GM19328 (cell line): ENCODE measurements at regions not wholly inside any gene's neighbourhood (a gene's known extent, or its start where the extent isn't known, plus 50 kb on each side); places are given as distances from the start of the nearest gene placed in this dataset.
"Not testable (repeated sequence)": the region's sequence is repeated elsewhere in the genome, so short reads cannot be mapped to it uniquely, and the experiment has no call there.

Source experiments
- ATAC-seq: cut with Tn5 transposase; IDR thresholded peaks from one replicate; pipeline ENCODE4 v1.9.1; 2021; ENCODE audit warnings: mild to moderate bottlenecking, moderate library complexity; ENCODE audit not compliant: unreplicated experiment

DNA sequence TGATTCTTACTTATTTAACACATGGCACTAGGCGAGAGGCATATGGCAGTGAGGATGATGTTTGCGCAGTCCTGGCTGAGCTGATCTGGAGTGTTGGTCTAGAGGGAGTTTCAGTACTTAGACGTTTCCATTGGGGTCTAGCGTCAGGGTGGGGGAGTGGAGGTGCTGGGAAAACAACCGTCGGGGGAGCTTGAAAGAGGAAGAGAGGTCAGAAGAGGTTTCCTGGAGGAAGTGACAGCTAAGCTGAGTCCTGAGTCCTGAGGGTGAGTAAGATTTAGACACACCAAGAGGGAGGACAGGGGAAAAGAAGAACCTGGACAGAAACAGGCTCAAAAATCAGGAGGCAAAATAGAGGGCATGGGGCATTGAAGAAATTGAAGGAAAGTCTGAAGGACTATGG, 81.4 kb downstream of the ALOX5AP start:
- no peak for ATAC-seq

DNA sequence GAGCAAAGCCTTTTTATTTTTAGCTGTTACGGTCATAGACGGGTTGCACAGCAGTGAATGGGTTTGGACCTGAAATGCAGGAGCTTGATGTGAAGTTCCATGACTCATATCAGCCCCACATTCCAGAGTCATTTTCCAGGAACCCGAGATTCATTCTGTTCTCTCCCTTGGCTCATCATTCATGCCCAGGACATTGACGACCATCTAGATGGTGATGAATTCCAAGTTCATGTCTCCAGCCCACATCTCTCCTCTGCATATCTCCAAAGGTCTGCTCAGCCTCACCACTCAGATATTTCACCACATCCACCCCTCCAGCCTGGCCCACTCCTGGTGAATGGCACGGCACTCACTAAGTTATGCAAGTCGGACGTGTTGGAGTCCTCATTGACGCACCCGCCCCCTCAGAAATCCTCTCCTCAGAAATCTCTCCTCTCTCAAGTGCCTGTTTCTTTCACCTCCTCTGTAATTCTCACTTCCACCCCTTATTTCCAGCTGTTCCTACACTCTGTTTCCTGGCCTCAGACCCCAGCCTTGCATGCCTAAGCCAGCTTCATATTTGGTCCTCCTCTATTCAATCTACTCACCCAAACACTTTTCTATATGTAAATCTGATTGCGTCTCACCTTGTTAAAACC, 83.1 kb downstream of the ALOX5AP start:
- no peak for ATAC-seq

DNA sequence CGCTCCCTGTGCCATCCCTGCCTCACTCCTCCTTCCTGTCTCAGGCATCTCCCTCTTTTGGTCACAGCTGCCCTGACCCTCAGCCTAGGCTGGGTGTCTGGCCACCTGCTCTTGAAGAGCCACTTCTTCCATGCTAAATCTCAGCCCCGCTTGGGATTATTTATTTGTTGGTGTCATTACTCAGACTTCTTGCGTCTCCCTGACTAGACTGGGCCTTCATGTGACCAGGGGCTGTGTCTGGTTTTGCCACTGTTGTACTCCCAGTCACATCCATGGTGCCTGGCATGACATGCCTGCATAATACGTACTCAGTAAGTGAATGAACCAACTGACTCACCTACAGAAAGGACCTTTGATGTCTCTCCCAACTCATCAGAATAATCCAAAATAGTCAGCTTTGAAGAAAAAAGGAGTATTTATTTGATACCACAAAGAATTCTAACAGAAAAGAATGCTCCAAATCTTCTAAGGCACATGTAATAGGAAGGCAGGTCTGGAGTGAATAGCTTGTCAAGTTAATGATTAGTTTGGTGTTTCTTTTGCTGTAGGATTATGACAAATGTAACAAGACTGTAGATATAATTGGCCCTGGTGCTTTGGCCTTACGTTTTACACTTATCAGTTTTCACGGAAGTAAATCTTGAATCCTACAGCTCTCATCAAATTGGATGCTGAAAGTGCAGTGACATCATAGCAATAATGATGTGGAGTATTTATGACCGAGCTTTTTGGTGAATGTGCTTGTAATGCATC, 84.0 kb downstream of the ALOX5AP start:
- ATAC-seq, result no peak

DNA sequence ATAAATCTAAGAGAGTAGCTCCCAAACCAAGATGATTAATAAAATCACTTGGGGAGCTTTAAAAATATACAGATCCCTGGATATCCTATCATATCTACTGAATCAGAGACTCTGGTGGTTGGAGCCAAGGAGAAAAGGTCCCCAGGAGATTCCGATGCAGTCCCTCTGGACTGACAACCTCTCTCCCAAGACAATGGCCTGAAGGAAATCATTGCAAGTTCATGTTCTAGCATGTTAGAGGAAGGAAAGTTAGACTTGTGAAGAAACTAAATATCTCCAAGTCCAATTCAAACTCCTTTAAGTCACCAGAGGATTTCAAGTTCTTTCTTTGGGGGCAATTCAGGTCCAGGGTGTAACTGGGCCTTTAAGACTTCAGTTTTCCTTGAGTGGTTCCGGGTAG, 84.7 kb upstream of the MEDAG start:
- ATAC-seq, result no peak

DNA sequence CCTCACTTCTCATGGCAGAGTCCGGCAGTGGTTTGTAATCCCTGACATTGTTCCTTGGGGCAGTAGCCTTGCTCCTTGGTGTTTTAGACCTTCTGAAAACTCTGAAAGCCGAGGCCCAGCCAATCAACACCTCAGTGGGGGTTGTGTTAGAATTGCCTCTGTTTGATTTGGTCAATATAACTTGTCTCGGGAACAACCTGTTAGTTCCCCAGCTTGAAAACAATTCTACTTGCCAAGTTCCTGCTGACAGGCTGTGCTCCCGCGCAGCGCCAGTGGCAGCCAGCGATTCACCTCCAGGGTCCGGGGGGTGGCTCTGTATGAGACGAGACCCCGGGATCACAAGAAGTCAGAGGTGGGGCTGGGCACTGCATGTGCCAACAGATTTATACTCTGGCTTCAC, 81.4 kb upstream of the MEDAG start:
- ATAC-seq, result no peak

DNA sequence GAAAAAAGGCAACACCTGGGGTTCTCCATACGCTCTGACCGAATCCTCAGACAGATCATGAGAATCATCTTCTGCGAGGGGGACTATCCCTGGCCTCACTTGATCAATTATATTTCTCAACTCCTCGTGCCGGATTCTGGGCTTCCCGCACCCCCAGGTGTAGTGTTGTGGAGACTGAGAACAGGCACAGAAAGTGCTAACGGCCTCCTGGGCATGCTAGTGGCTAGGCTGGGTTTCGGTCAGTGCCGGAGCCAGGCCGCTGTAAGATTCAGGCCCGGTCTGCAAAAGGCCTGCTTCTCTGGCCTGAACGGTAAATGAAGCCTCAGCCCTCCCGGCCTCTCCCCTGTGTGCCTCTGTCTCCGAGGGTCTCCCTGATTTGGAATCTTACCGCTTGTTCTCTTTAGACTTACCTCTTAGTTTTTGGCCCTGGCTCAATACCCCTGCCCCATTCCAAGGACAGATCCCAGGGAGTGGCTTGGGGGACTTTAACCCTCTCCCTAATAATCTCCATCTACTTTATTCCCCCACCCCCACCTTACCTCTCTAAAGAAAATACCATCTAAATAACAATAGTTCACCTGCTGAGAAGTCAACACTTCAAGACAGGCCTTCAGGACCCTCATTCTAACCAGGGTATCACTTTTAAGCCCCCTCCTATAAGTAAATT, 79.0 kb upstream of the MEDAG start:
- no peak for ATAC-seq

DNA sequence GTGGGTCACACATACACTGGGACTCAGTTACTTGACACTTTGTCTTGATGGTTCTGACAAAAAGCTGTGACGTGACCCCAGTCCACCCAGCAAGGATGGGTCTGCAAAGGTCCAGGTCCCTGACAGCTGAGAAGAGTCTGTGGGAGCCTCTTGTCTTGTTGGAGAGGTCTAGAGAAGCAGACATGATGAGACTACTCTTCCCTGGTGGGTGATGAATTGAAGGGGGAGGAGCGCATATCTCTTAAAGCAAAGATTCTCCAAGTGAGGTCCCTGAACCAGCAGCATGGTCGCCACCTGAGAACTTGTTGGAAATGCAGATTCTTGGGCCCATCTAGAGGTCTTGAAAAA, 78.5 kb upstream of the MEDAG start:
- ATAC-seq, result no peak

DNA sequence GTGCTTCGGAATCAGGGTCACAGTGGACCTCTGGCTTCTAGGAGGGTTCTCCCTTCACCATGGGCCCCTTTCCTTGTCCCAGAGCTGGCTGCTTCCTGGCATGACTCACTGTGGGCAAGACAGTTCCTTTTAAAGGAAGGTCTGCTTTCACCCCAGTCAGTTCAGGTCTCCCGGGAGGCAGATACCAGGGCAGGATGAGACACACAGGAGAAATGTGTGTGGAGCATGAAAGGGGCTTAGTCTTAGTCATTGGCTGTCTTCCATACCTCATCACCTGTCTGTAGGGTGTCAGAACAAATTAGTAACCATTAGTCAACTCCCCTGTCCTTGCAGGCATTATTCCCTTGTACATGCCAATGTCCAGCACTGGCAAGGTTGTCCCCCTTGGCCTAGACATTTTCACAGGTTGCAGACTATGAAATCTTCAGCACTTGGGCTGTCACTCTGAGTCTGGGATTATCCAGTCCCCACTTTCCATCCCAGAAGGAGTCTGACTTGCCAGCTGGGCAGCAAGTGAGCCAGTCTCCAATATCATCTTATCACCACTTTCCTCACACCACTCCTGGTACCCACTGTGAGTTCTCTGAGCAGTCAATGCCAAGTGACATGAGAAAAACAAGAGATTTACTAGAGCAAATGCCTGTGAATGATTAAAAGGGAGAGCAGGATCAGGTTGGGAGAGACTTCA, 76.8 kb upstream of the MEDAG start:
- no peak for ATAC-seq

DNA sequence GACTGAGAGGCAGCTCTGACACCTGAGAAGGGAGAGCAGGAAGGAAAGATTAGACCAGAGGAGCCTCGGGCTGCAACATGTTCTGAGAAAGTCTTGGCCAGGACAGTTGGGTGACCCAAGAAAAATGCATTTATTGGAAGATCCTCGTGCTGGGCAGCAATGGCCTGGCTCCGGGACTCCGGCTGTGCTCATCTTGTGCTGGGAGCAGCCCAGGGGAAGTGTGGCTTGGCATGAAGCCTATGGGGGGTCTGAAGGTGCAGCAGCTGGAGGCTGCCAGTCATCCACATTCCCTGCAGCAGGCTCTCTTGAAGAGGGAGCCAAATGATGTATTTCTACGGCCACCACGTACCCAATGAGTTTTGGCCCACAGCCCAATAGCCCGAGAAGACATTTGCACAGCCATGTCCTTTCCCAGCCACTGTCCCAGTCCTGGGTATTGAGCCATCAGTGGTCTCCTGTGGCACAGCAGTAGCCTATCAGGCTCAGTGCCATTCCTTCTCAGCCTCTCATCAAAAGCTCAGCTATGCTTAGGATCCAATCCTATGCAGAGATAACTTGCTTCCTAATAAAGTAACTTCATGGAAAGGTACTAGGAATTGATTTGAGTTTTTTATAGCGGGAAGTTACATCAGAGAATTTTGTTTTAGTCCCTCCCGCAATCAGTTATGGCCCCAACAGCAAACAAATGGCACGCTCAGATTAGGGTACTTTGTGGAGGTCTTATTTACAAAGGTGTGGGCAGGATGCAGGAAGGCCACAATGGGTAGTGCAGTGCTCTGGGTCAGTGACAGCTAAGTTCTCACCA, 76.0 kb upstream of the MEDAG start:
- no peak for ATAC-seq

DNA sequence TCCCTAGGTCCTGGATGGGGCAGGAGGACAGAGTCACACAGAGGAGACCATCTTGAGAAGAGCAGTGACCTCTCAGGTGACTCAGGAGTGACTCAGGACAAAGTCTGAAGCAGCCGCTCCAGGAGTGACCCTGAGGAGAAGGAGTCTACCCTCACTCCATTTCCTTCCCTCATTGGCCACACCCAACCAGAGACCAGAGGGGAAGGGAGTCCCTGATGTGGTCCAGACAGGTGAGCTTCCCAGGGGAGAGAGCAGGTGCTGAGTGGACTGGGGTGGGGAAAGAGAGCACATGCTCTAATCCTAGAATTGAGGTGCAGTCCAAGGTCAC, 75.5 kb upstream of the MEDAG start:
- ATAC-seq, result no peak

DNA sequence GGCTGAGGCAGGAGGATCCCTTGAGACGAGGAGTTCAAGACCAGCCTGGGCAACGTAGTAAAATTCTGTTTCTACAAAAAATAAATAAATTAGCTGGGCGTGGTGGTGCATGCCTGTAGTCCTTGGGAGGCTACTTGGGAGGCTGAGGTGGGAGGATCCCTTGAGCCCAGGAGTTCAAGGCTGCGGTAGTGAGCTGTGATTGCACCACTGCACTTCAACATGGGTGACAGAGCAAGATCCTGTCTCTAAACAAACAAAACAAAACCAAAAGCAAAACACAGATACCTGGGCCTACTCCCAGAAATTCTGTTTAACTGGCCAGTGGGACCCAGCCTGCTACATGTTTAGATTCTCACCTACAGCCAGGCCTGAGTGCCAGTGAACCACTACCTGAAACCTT, 74.6 kb upstream of the MEDAG start:
- no peak for ATAC-seq

DNA sequence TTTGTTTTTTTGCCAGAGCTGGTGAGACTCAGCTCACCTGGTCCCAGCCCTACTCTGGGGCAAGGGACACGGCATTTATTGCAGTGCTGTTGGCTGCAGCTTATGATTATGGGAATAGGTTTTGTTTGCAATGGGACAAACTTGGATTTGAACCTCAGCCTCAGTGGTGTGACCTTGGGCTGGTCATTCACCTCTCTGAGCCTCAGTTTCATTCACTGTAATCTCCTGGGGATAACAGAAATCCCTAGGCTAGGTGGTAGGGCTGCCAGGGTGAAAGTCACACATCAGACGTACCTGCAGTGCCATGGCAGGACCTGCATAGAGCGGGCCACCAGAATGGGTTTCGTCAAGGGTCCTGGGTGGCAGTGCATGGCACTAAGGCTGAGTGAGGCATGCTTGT, 73.7 kb upstream of the MEDAG start:
- no peak for ATAC-seq

DNA sequence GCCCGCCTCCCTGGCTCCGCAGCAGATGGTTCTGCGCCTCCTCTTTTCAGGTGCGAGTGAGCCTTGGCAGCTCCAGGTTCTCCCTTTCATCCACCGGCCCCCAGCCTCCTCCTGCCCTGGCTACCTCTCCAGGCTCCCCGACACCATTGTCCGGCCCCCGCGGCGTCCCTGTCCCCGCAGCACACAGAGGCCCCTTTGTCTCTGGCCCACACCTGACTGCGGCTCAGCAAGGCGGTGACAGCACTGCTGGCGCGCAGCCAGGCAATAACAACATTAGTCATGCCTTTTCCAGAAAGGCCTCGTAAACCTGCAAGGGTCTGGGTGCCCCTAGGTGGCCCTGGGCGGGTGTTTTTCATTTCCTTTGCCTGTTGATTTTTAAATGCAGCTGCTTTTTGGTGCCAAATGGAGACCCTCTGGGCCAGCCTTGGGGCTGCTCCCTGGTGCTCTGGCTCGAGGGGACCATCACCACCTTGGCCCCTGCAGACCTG, 73.2 kb upstream of the MEDAG start:
- no peak for ATAC-seq

DNA sequence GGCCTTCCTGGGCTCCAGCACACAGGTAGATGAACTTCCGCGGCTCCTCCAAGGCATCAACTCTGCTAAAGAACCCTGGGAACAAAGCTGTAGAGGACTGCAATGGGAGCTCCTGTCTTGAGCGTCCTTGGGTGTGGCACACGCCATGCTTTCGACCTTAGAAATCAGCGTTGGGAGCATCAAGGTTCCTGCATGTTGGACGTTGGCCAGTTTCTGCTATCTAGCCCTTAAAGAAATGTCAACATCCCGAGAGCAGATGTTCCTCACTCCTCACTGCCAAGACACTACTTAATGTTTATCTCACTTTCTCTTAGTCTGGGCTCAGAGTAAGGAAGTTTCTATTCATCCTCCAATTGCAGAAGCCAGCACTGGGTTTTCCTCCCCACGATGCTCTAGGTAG, 70.6 kb upstream of the MEDAG start:
- no peak for ATAC-seq

DNA sequence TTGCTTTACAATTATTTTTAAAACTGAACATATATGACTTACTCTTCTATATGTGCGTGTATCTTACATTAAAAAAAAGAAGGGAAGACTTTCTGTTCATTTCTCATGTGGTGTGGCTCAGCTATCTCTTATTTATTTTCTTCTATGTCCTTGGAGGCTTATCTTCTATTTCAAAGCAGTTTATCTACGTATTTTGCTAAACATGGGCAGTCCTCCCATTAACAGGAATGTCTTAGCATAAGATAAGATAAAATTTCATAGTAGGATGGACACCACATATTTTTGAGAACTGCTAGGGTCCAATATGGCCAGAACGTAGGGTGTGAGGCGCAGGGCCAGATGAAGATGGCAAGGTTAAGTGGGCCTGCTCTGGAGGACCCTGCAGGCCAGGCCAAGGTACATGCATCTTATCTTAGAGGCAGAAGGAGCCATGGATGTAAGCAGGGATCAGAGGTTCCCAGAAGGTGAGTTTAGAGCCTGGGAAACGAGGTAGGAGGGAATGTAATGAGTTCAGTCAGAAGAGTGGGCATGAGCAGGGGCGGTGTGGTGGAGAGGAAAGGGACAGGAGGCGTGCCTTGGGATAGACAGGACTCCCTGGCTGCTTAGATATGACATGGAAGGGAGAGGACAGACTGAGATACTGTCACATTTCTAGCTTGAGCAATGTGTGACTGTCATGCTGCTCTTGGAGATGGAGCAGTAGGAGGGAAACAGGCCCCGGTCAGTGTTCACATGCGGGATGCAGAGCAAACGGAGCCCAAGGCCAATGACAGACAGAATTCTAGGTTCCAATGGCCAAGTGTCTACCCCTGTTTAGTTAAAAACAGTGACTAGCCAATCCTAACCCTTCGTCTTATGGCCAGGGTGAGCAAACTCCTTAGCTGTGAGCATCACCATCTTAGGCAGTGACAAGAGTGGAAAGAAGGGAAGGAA, 68.6 kb upstream of the MEDAG start:
- ATAC-seq, result no peak

DNA sequence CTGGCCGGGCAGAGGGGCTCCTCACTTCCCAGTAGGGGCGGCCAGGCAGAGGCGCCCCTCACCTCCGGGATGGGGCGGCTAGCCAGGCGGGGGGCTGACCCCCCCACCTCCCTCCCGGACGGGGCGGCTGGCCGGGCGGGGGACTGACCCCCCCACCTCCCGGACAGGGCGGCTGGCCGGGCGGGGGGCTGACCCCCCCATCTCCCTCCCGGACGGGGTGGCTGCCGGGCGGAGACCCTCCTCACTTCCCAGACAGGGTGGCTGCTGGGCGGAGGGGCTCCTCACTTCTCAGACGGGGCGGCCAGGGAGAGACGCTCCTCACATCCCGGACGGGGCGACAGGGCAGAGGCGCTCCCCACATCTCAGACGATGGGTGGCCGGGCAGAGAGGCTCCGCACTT, 66.4 kb upstream of the MEDAG start:
- not testable (repeated sequence) for ATAC-seq

DNA sequence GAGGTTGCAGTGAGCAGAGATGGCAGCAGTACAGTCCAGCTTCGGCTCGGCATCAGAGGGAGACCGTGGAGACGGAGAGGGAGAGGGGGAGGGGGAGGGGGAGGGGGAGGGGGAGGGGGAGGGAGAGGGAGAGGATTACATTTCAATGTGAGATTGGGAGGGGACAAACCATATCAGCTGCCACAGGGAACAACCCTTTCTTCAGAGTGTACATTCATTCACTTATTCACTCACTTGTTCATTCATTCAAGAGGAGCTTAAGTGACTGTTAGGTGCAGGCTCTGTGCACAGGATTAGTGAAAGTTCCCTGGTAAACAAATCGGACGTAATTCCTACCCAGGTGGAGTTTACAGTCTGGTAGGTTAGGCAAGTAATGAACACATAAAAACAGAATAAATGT, 65.6 kb upstream of the MEDAG start:
- ATAC-seq, result no peak

DNA sequence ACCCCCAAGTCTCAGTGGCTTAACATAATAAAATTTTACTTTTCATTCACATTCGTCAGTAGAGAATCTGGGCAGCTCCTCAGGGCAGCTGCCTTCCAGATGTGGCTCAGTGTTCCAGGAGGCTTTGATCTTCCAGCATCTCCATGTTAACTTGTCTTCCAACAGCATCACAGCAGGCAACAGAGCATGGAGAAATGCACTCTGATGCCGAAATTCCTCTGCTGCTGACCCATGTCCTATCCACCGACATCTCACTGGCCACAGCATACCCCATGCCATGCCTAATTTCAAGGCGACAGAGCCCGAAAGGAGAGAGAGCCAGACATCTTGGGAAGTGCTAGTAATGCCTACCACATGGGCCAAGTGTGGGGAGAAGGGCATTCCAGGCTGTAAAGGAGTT, 64.9 kb upstream of the MEDAG start:
- no peak for ATAC-seq

DNA sequence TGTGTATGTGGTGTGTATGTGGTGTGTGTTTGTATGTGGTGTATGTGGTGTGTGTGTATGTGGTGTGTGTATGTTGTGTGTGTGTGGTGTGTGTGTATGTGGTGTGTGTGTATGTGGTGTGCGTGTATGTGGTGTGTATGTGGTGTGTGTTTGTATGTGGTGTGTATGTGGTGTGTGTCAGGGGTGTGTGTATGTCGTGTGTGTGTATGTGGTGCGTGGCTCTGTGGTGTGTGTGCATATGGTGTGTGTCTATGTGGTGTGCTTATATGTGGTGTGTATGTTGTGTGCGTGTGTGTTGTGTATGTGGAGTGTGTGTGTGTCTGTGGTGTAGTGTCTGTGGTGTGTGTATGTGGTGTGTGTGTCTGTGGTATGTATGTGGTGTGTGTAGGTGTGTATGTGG, 62.5 kb upstream of the MEDAG start:
- ATAC-seq, result no peak
